ENCODE measurements at regions not wholly inside any gene's neighbourhood (a gene's known extent, or its start where the extent isn't known, plus 50 kb on each side); places are given as distances from the start of the nearest gene placed in this dataset.

GRCh38 chr16:74033441-74033995, 263.1 kb upstream of the PSMD7 start:
- TF ChIP-seq CTCF (IDR thresholded peaks at IDR 0.05; ENCODE audit: low read depth, low read length): no peak
- TF ChIP-seq EZH2phosphoT487 (IDR thresholded peaks at IDR 0.05; ENCODE audit: low read depth): no peak
